AG04449 (cell line): ENCODE measurements at regions not wholly inside any gene's neighbourhood (a gene's known extent, or its start where the extent isn't known, plus 50 kb on each side); places are given as distances from the start of the nearest gene placed in this dataset.
A peak's percentile ranks its signal among the peaks of the same experiment; 100 is the strongest.

ENCODE experiments used
- CTCF ChIA-PET: fragments of 350-600 bp; formaldehyde crosslinking; extraction: SDS; loops from one replicate; lab custom pipeline; 2021; ENCODE audit warnings: antibody characterized with exemption; lab: Yijun Ruan, JAX
- POLR2A ChIA-PET: fragments of 400-600, 350-600 bp; formaldehyde crosslinking; extraction: SDS; loops from one replicate; lab custom pipeline; 2020; ENCODE audit warnings: antibody characterized with exemption, inconsistent platforms; lab: Yijun Ruan, JAX
- DNase-seq: peaks from one replicate; pipeline ENCODE4 v3.0.0-alpha.2; 2010; ENCODE audit warnings: low read depth, low spot score
- H3K4me3 ChIP-seq: 2 replicates; pipeline ENCODE4 v1.5.1; 2011; ENCODE audit warnings: low read depth, mild to moderate bottlenecking, control low read depth, low read length
- TF ChIP-seq, protein P1 (sequence below): IDR thresholded peaks from one replicate; pipeline ENCODE4 v1.5.1; 2011; ENCODE audit warnings: mild to moderate bottlenecking, moderate library complexity, low read length, control low read depth, inconsistent platforms; ENCODE audit not compliant: insufficient read depth; ENCODE audit errors: missing control alignments

DNA sequence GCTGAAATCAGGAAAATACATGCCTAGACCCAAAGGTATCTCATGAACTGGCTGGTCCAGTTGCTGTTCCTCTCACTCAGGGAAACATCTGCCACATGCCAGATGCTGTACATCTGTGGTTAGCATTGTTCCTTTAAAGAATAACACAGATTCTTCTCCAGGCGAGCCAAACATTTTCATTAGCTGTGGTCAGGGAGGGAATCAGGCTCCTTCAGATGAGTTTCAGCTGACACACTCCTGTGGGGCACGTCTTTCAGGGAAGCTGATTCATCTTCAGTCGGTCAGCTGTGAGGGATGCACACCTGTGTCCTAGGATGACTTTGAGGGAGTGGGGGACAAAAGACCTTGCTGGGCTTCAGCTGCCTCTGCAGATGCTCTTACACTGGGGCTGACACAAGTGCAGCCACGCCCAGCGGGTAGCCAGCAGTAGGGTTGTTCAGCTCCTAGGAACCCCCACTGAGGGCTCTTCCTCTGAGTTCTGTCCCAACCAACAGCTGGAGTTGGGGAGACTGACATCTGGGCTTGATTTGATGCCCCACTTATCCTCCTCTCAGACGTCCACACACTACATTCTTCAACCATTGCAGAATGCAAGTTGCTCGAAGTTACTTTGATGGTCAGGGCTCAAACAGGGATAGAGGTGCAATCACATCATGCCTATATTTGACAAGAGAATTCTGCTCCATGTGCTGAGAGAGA is 155.0 kb downstream of the NUAK1 start:
- no peak overlapping the region for H3K4me3 ChIP-seq
- ChIA-PET CTCF (interaction anchor here (0.9 to 2.6 kb wide), 2 partner anchors 16 to 562 kb away, joined by 3 to 7 read pairs; no protein-coding TSS in a partner anchor), POLR2A (interaction anchor here (1.1 to 1.8 kb wide), 4 partner anchors 9 to 153 kb away, joined by 5 to 12 read pairs (median 8); no protein-coding TSS in a partner anchor)
- DNase-seq, result peak; percentile 65
- TF ChIP-seq, protein P1, sequence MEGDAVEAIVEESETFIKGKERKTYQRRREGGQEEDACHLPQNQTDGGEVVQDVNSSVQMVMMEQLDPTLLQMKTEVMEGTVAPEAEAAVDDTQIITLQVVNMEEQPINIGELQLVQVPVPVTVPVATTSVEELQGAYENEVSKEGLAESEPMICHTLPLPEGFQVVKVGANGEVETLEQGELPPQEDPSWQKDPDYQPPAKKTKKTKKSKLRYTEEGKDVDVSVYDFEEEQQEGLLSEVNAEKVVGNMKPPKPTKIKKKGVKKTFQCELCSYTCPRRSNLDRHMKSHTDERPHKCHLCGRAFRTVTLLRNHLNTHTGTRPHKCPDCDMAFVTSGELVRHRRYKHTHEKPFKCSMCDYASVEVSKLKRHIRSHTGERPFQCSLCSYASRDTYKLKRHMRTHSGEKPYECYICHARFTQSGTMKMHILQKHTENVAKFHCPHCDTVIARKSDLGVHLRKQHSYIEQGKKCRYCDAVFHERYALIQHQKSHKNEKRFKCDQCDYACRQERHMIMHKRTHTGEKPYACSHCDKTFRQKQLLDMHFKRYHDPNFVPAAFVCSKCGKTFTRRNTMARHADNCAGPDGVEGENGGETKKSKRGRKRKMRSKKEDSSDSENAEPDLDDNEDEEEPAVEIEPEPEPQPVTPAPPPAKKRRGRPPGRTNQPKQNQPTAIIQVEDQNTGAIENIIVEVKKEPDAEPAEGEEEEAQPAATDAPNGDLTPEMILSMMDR, result no peak

DNA sequence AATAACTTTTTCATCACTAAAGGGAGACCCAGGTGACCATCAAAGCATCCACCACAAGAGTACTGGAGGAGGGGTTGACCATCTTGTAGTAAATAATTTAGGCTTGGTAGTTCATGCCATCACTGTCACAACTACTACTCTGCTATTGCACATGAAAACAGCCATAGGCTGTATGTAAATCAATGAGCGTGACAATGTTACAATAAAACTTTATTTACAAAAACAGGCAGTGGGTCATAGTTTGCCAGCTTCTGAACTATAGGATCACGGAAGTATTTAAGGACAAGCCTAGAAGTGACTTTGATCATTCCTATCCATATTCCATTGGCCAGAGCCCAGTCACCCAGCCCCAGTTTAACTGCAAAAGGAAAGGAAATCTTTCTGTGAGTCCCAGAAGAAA is 153.4 kb downstream of the NUAK1 start:
- TF ChIP-seq, protein P1, result no peak
- ChIA-PET POLR2A (no interaction called here), CTCF (interaction anchor here (1.8 kb wide), 1 partner anchor 151 kb away, joined by 4 read pairs; no protein-coding TSS in a partner anchor)
- no peak overlapping the region for H3K4me3 ChIP-seq
- DNase-seq, result no peak

DNA sequence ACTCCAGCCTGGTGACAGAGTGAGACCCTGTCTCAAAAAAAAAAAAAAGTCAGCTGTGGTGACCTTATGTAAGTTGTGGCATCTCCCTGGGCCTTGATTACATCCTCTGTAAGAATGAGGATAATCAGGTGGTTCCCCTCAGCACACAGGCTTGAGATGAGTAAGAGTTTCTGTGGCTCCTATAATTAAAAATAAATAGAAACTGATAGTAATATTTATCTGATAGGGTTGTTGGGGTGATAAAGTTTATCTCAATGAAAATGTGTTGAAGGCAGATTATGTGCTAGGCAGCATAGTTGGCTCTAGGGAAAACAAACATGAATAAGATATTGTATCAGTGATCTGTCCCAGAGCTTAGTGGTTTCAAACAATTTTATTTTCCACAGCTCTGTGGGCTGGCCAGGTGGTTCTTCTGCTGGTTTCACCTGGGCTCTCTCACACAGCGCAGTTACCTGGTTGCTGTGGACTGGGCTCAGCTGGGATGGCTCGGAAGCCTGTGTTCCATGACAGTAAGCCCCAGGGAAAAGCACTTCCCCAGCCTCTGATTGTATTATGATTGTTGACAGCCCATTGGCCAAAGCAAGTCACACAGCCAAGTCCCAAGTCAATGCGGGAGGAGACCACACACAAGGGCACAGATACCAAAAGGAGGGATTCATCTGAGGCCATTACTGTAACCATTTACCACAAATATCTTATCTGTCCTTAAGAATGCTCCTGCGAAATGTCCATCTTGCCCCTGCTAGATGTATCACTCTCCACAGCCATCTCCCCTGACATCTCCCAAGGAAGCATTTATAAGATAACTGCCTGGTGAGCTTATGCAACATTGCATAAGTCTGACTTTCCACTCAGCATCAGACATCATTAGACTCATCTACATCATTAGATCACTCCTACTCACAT is 151.7 kb downstream of the NUAK1 start:
- TF ChIP-seq, protein P1, result no peak
- H3K4me3 ChIP-seq, result no peak overlapping the region
- ChIA-PET POLR2A (interaction anchor here (0.9 to 2.1 kb wide), 5 partner anchors 9 to 425 kb away, joined by 3 to 6 read pairs (median 4); partner anchors contain the start of gene NUAK1), CTCF (interaction anchor here (0.6 to 1.5 kb wide), 2 partner anchors 9 to 150 kb away, joined by 3 read pairs; no protein-coding TSS in a partner anchor)
- DNase-seq, result peak; percentile 98

DNA sequence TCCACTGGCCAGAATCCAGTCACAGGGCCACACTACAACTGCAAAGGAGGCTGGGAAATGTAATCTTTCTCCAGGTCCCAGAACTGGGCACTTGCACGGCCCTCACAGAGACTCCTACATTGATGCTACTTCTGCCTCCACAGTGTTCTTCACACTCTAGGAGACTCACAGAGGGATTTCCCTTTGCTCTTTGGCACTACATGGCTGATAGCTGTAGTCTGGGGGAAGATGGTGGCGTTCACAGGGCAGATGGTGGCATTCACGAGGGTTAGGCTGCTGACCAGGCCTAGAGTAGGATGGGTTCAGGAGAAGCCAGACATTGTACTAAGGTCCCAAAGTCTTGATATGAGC is 151.1 kb downstream of the NUAK1 start:
- ChIA-PET POLR2A (interaction anchor here (0.9 to 2.1 kb wide), 4 partner anchors 10 to 151 kb away, joined by 3 to 6 read pairs (median 4); partner anchors contain the start of gene NUAK1), CTCF (interaction anchor here (1.5 kb wide), 1 partner anchor 149 kb away, joined by 3 read pairs; no protein-coding TSS in a partner anchor)
- TF ChIP-seq, protein P1, result no peak
- no peak overlapping the region for H3K4me3 ChIP-seq
- DNase-seq, result no peak

DNA sequence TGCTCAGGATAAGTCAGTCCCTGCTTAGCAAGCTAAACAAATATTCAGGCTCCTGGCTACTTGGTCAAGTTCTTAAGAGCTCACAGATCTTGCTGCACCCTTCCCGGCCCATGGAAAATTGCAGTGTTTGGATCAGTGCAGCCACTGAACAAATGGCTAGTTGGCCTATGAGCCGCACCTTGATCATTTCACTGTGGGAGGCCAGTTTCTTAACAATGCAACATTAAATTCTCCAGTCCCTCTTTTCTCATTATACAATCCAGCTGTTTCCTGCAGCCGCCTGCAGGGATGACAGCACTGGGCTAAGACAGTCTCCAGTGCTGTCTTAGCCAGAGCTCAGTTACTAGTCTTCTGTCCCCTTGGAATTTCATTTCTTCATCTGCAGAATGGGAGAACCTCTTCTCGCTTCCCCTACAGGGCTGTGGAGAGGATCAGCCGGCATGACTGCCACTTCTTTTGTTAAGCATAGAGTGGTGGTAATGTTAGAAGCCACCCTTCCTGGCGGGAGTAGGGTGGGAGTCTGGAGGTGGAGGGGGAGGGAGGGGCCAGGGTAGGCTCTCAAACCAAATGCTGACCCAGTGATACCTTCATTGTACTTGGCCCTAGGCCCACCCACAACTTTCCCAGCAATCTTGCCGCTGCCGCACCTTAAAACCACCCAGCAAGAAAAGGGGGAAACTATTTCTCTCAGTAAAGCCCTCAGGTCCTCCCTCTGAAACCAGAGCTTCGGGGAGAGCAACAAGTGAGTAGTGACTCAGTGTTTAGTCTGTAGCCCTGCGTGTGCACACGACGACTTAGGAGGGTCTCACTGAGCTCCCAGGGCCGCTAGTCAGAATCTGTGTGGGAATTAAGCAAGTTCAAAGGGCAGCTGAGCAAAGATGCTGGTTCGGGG is 145.7 kb downstream of the NUAK1 start:
- POLR2A ChIA-PET, result interaction anchor here (0.6 to 1.6 kb wide), 7 partner anchors 10 to 523 kb away, joined by 3 to 5 read pairs (median 4); no protein-coding TSS in a partner anchor
- CTCF ChIA-PET, result interaction anchor here (0.8 to 0.9 kb wide), 5 partner anchors 14 to 323 kb away, joined by 3 to 4 read pairs (median 3); no protein-coding TSS in a partner anchor
- no peak overlapping the region for H3K4me3 ChIP-seq
- TF ChIP-seq, protein P1, result no peak
- DNase-seq, result no peak
